Body of pancreas (tissue), 4 donors: ENCODE measurements at regions not wholly inside any gene's neighbourhood (a gene's known extent, or its start where the extent isn't known, plus 50 kb on each side); places are given as distances from the start of the nearest gene placed in this dataset. TPM values are rescaled to one million over a fixed set of nuclear protein-coding genes. Genes with fewer than 3 reads are reported as not detected.

ENCODE experiments used
- ATAC-seq: fragments of 150-250 bp; one replicate; pipeline ENCODE4 v1.9.1; 2016
- DNase-seq, 4 donors: peaks; one replicate each; pipeline ENCODE4 v3.0.0-alpha.2; 2019
- H3K27ac ChIP-seq, 4 donors: fragments of 200-600 bp; sonication (generic); 1 replicate in 3 of 4; 2 replicates in 1 of 4; pipeline versions ENCODE4 v1.5.1 to v1.6.1; 2016 to 2019; ENCODE audit warnings: mild to moderate bottlenecking in 1 of 4, mixed read lengths in 1 of 4, moderate library complexity in 1 of 4
- H3K27me3 ChIP-seq, 2 donors: fragments of 200-600 bp; sonication (generic); one replicate each; pipeline ENCODE4 v1.6.0; 2016; ENCODE audit warnings: mild to moderate bottlenecking in 1 of 2
- H3K36me3 ChIP-seq, 2 donors: fragments of 200-600 bp; sonication (generic); replicated peaks in 1 of 2; 2 replicates each; pipeline ENCODE4 v1.5.1; 2016; ENCODE audit warnings: low read depth in 2 of 2; ENCODE audit not compliant: insufficient read depth in 1 of 2
- H3K4me1 ChIP-seq: fragments of 200-600 bp; sonication (generic); one replicate; pipeline ENCODE4 v1.6.0; 2016
- H3K4me3 ChIP-seq, 2 donors: fragments of 200-600 bp; sonication (generic); 1 replicate in 1 of 2; 2 replicates in 1 of 2; pipeline ENCODE4 v1.5.1; 2016 to 2019
- H3K9me3 ChIP-seq, 3 donors: fragments of 200-600 bp; sonication (generic); 1 replicate in 2 of 3; 2 replicates in 1 of 3; pipeline ENCODE4 v1.5.1; 2016
- CTCF ChIP-seq, 7 experiments: fragments of 450-650 bp in 4 of 7; fragments of 200-600 bp in 3 of 7; sonication (generic) in 3 of 7; IDR thresholded peaks; one replicate each; pipeline ENCODE4 v1.5.1; 2016 to 2019; ENCODE audit warnings: antibody characterized with exemption in 7 of 7
- POLR2A ChIP-seq, 3 donors: fragments of 450-650 bp; IDR thresholded peaks; one replicate each; pipeline ENCODE4 v1.6.1; 2016; ENCODE audit warnings: antibody characterized with exemption in 3 of 3, mild to moderate bottlenecking in 2 of 3
- WGBS, 2 donors: methylation state at CpG; one replicate each; pipeline ENCODE4 v1.1.5; 2017; 5-methylcytosine and 5-hydroxymethylcytosine counted together
- intact Hi-C: fragments of 100-400 bp; cut with DNase I; formaldehyde crosslinking; loops from one replicate; pipeline ENCODE4 v1.15.1; 2023
- small RNA-seq: library from RNA; depleted of rRNA; stranded (forward); fragments of <200 nt; gene quantifications from one replicate; pipeline ENCODE3, GENCODE V24; 2016

DNA sequence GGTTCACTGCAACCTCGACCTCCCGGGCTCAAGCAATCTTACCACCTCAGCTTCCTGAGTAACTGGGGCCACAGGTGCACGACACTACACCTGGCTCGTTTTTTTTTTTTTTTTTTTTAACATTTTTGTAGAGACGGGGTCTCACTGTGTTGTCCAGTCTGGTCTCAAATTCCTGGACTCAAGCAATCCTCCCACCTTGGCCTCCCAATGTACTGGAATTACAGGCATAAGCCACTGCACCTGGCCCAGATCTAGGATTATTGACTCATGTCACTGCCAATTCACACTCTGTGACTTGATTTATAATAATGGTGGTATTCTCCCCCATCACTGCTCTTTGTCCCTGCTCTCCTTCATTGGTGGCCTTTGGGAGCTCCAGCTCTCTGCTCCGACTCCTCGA lies 145.1 kb downstream of the PTPRU start:
- ATAC-seq, result no peak
- TF ChIP-seq POLR2A (IDR thresholded peaks at IDR 0.05), result no peak
- no peak for TF ChIP-seq CTCF (IDR thresholded peaks at IDR 0.05)
- intact Hi-C loops, result no loop called here

GRCh38 chr1:29380532-29380931 lies 144.2 kb downstream of the PTPRU start:
- Histone ChIP-seq H3K36me3 (no peaks in the 10 kb centered on the region), H3K27ac (no peak overlapping the region), H3K4me3 (no peak overlapping the region), H3K27me3 (no peaks in the 10 kb centered on the region), H3K9me3 (peaks cover 0 to 19% (median 0%) of the 10 kb centered on the region in 3 donors), H3K4me1 (no peaks in the 10 kb centered on the region)
- intact Hi-C loops, result no loop called here
- DNase-seq, result no peak
- WGBS, 2 donors, result 0 to 38% methylated on average over 1 of the region's 1 CpG
- no peak for ATAC-seq
- no peak for TF ChIP-seq POLR2A (IDR thresholded peaks at IDR 0.05)
- no peak for TF ChIP-seq CTCF (IDR thresholded peaks at IDR 0.05)

More for the DNA sequence above, 145.1 kb downstream of the PTPRU start:
- Histone ChIP-seq H3K27ac (no peak overlapping the region), H3K36me3 (no peaks in the 10 kb centered on the region), H3K4me1 (no peaks in the 10 kb centered on the region), H3K9me3 (peaks cover 0 to 19% (median 0%) of the 10 kb centered on the region in 3 donors), H3K4me3 (no peak overlapping the region), H3K27me3 (no peaks in the 10 kb centered on the region)
- no peak for DNase-seq
- 75 to 86% methylated on average over 6 to 7 of the region's 7 CpGs for WGBS, 2 donors

DNA sequence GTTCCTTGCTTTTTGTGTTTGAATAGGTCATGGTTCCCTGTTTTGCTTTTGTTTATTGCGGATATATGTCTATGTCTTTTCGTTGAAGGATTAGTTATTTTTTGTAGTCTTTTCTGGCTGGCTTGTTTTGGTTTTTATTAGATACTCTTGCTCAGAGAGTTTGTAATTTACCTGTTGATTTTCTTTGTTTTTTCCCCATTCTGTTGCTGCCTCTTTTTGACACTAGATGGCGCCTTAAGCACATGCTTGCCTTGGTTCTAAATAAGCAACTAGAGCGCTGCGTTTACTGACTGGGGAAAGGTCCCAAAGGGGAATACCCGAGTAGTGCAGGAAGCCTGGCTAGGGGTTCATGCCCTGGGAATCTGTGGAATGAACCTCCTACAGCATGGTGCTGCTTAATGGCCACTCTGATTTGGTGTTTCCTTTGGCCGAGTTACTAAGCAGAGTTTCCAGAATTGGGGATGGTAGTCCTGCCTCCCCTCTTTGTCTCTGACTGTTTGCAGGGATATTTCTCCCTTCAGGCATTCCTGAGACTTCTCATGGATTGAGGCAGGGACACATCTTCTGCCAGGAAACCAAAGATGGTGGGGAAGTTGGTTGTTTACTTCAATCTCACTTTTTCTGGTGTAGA lies 143.2 kb downstream of the PTPRU start:
- 10 to 20% methylated on average over 6 to 7 of the region's 7 CpGs for WGBS, 2 donors
- DNase-seq, result no peak
- ATAC-seq, result no peak
- no peak for TF ChIP-seq POLR2A (IDR thresholded peaks at IDR 0.05)
- peak in 3 of 7 experiments; percentile 28 to 53 (median 43) for TF ChIP-seq CTCF (IDR thresholded peaks at IDR 0.05)
- H3K27me3 ChIP-seq, result no peaks in the 10 kb centered on the region
- no peak overlapping the region for H3K27ac ChIP-seq
- no peaks in the 10 kb centered on the region for H3K36me3 ChIP-seq
- no peak overlapping the region for H3K4me3 ChIP-seq
- no peaks in the 10 kb centered on the region for H3K4me1 ChIP-seq
- H3K9me3 ChIP-seq, result peaks cover 0 to 19% (median 0%) of the 10 kb centered on the region in 3 donors
- intact Hi-C loops, result no loop called here

Small RNAs in the stretch of these regions (small RNA-seq; reads per million reads assigned to genes)
- not detected for gene AL021921.1
